Right lobe of liver (tissue), 4 donors: ENCODE measurements at regions not wholly inside any gene's neighbourhood (a gene's known extent, or its start where the extent isn't known, plus 50 kb on each side); places are given as distances from the start of the nearest gene placed in this dataset.

Experiments
- POLR2A ChIP-seq: fragments of 450-650 bp; IDR thresholded peaks from one replicate; pipeline ENCODE4 v1.6.1; 2017; ENCODE audit warnings: antibody characterized with exemption, mild to moderate bottlenecking
- TF ChIP-seq, protein P1 (sequence below), 4 donors: fragments of 200-600 bp in 3 of 4; fragments of 450-650 bp in 1 of 4; IDR thresholded peaks; one replicate each; pipeline versions ENCODE4 v1.5.1 to v1.8.0; 2016 to 2022; ENCODE audit warnings: antibody characterized with exemption in 4 of 4, mild to moderate bottlenecking in 2 of 4
- donor health status: DM: no; HTN: no; CAD: no.
- donor health status: DM: no; HTN: no; CAD: no.
- donor health status: DM: no; HTN: yes; CAD: no.

DNA sequence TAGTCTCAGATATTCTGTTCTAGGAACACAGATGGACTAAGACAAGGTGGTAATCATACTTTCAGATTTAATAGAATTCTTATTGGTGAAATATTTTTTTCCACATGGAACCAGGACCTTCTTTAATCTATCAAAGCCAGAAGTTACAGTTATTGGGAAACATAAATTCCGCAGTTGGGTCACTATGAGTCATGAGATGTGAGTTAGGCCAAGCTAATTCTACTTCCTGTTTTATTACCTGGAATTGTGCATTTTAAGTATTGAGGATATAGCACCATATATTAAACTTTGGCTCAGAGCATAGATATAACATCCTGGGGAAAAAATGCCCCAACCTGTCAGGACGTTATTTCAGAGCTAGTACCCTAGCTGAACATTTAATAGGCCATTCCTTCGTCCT, 96.4 kb upstream of the P3H2 start:
- TF ChIP-seq, protein P1, sequence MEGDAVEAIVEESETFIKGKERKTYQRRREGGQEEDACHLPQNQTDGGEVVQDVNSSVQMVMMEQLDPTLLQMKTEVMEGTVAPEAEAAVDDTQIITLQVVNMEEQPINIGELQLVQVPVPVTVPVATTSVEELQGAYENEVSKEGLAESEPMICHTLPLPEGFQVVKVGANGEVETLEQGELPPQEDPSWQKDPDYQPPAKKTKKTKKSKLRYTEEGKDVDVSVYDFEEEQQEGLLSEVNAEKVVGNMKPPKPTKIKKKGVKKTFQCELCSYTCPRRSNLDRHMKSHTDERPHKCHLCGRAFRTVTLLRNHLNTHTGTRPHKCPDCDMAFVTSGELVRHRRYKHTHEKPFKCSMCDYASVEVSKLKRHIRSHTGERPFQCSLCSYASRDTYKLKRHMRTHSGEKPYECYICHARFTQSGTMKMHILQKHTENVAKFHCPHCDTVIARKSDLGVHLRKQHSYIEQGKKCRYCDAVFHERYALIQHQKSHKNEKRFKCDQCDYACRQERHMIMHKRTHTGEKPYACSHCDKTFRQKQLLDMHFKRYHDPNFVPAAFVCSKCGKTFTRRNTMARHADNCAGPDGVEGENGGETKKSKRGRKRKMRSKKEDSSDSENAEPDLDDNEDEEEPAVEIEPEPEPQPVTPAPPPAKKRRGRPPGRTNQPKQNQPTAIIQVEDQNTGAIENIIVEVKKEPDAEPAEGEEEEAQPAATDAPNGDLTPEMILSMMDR (IDR thresholded peaks at IDR 0.05), result no peak
- TF ChIP-seq POLR2A, result no peak
